PC-3 (cell line): ENCODE measurements at regions not wholly inside any gene's neighbourhood (a gene's known extent, or its start where the extent isn't known, plus 50 kb on each side); places are given as distances from the start of the nearest gene placed in this dataset.

Experiments
- ATAC-seq: fragments of 200-7000 bp; cut with Tn5 transposase; 2 replicates; pipeline ENCODE4 v1.9.1; 2020; ENCODE audit warnings: mild to moderate bottlenecking, moderate library complexity
- BruUV-seq: library from RNA; stranded (reverse); fragments of 400-500 nt; replicated peaks from 2 replicates; lab custom pipeline; 2021; lab: Mats Ljungman, UMichigan
- CTCF ChIA-PET: fragments of 300-600 bp; sonication (Branson Sonifier 250); formaldehyde crosslinking; loops from one replicate; lab custom pipeline; 2022; ENCODE audit warnings: antibody characterized with exemption; lab: Charles Lee
- POLR2A ChIA-PET: fragments of 300-600 bp; sonication (Branson Sonifier 250); formaldehyde crosslinking; loops from one replicate; lab custom pipeline; 2022; ENCODE audit warnings: antibody characterized with exemption; ENCODE audit not compliant: unreplicated experiment; lab: Charles Lee
- DNase-seq: peaks from one replicate; pipeline ENCODE4 v3.0.0-alpha.2; 2015
- H2AFZ ChIP-seq: fragments of 300-600 bp; sonication (generic); 2 replicates; pipeline ENCODE4 v1.6.0; 2016; ENCODE audit warnings: antibody characterized with exemption, low read length
- H3F3A ChIP-seq: fragments of 300-600 bp; sonication (generic); one replicate; pipeline ENCODE4 v1.6.0; 2017; ENCODE audit warnings: antibody characterized with exemption, low read length, control low read depth, mild to moderate bottlenecking; ENCODE audit not compliant: unreplicated experiment
- H3K27ac ChIP-seq: fragments of 300-600 bp; sonication (generic); 2 replicates; pipeline ENCODE4 v1.5.1; 2016; ENCODE audit warnings: mild to moderate bottlenecking, low read length
- H3K27me3 ChIP-seq: fragments of 300-600 bp; sonication (generic); 2 replicates; pipeline ENCODE4 v1.6.1; 2016; ENCODE audit warnings: low read length, mixed read lengths
- H3K36me3 ChIP-seq: fragments of 300-600 bp; sonication (generic); 2 replicates; pipeline ENCODE4 v1.6.1; 2016; ENCODE audit warnings: low read depth, mixed run types, low read length, mixed read lengths
- H3K4me1 ChIP-seq: fragments of 300-600 bp; sonication (generic); 2 replicates; pipeline ENCODE4 v1.5.1; 2016; ENCODE audit warnings: low read length; ENCODE audit not compliant: insufficient read depth
- H3K4me2 ChIP-seq: fragments of 300-600 bp; sonication (generic); 2 replicates; pipeline ENCODE4 v1.6.0; 2016; ENCODE audit warnings: low read length
- H3K4me3 ChIP-seq: fragments of 300-600 bp; sonication (generic); 2 replicates; pipeline ENCODE4 v1.5.1; 2016; ENCODE audit warnings: mild to moderate bottlenecking, low read length, mixed read lengths
- H3K79me2 ChIP-seq: fragments of 300-600 bp; sonication (generic); 2 replicates; pipeline ENCODE4 v1.6.1; 2017; ENCODE audit warnings: low read length, mixed read lengths
- H3K9ac ChIP-seq: fragments of 300-600 bp; sonication (generic); 2 replicates; pipeline ENCODE4 v1.6.0; 2016; ENCODE audit warnings: mild to moderate bottlenecking, low read length
- H3K9me2 ChIP-seq: fragments of 300-600 bp; sonication (generic); replicated peaks from 2 replicates; pipeline ENCODE4 v1.6.1; 2016; ENCODE audit warnings: mixed run types, low read length, mixed read lengths
- H3K9me3 ChIP-seq: fragments of 300-600 bp; sonication (generic); 2 replicates; pipeline ENCODE4 v1.6.1; 2016; ENCODE audit warnings: low read length, mixed read lengths
- H4K20me1 ChIP-seq: fragments of 300-600 bp; sonication (generic); 2 replicates; pipeline ENCODE4 v1.6.1; 2016; ENCODE audit warnings: low read length, mixed read lengths
- CTCF ChIP-seq: fragments of 300-600 bp; sonication (generic); conservative IDR thresholded peaks from 2 replicates; pipeline ENCODE4 v1.5.1; 2017; ENCODE audit warnings: antibody characterized with exemption, low read depth, mild to moderate bottlenecking, low read length
- EZH2 ChIP-seq: fragments of 300-600 bp; sonication (generic); IDR thresholded peaks from one replicate; pipeline ENCODE4 v1.6.1; 2017; ENCODE audit warnings: antibody characterized with exemption, mild to moderate bottlenecking, low read length; ENCODE audit not compliant: unreplicated experiment
- EZH2phosphoT487 ChIP-seq: fragments of 300-600 bp; sonication (generic); IDR thresholded peaks from 2 replicates; pipeline ENCODE4 v1.6.1; 2018; ENCODE audit warnings: mild to moderate bottlenecking, antibody characterized with exemption, low read length, borderline replicate concordance
- intact Hi-C: fragments of 100-400 bp; cut with micrococcal nuclease; formaldehyde crosslinking; loops from 2 replicates; pipeline ENCODE4 v1.9.0; 2023

GRCh38 chrX:40184968-40185367, 87.2 kb upstream of the BCOR start:
- intact Hi-C loops: no loop called here
- H3F3A ChIP-seq: no peaks in the 10 kb centered on the region
- ChIA-PET CTCF (no interaction called here), POLR2A (no interaction called here)
- no peaks in the 10 kb centered on the region for H3K79me2 ChIP-seq
- no peak overlapping the region for H2AFZ ChIP-seq
- H3K9me3 ChIP-seq: no peaks in the 10 kb centered on the region
- no peaks in the 10 kb centered on the region for H3K36me3 ChIP-seq
- H3K27ac ChIP-seq: no peak overlapping the region
- TF ChIP-seq EZH2 (no peak), CTCF (no peak), EZH2phosphoT487 (no peak)
- H3K4me2 ChIP-seq: no peak overlapping the region
- H3K9me2 ChIP-seq: no peaks in the 10 kb centered on the region
- DNase-seq: no peak
- no peaks in the 10 kb centered on the region for H4K20me1 ChIP-seq
- no peaks in the 10 kb centered on the region; the same call in 1 of the 2 replicates for H3K27me3 ChIP-seq
- no peak overlapping the region for H3K4me3 ChIP-seq
- no peaks in the 10 kb centered on the region for H3K4me1 ChIP-seq
- no peak for ATAC-seq
- no TSS peak for BruUV-seq
- H3K9ac ChIP-seq: no peak overlapping the region

- intact Hi-C loops: no loop called here
- Histone ChIP-seq H3K27me3 (no peaks in the 10 kb centered on the region), H3K9me2 (no peaks in the 10 kb centered on the region), H3K9ac (no peak overlapping the region), H2AFZ (no peak overlapping the region), H3K36me3 (no peaks in the 10 kb centered on the region), H3K9me3 (no peaks in the 10 kb centered on the region), H3K79me2 (no peaks in the 10 kb centered on the region), H3K4me2 (no peak overlapping the region), H3K4me1 (no peaks in the 10 kb centered on the region), H3K4me3 (no peak overlapping the region), H3F3A (no peaks in the 10 kb centered on the region), H3K27ac (no peak overlapping the region), H4K20me1 (no peaks in the 10 kb centered on the region)
- ChIA-PET CTCF (no interaction called here), POLR2A (interaction anchor here (0.7 kb wide), 1 partner anchor 440 kb away, joined by 4 read pairs; the partner anchor contains the start of gene MPC1L)
- DNase-seq: no peak
- no TSS peak for BruUV-seq
- no peak for ATAC-seq
- no peak for TF ChIP-seq EZH2
- no peak for TF ChIP-seq EZH2phosphoT487
- TF ChIP-seq CTCF: no peak
These were observed 84.9 kb upstream of the BCOR start for GRCh38 chrX:40182615-40183014.

- intact Hi-C loops: no loop called here
These were observed 84.3 kb upstream of the BCOR start for GRCh38 chrX:40182095-40182494.

More at GRCh38 chrX:40182095-40182494, 84.3 kb upstream of the BCOR start:
- H3K27ac ChIP-seq: no peak overlapping the region
- no peaks in the 10 kb centered on the region for H3K9me3 ChIP-seq
- no peaks in the 10 kb centered on the region for H3K79me2 ChIP-seq
- H3F3A ChIP-seq: no peaks in the 10 kb centered on the region
- no peaks in the 10 kb centered on the region for H3K27me3 ChIP-seq
- H3K4me1 ChIP-seq: peaks cover 4% of the 10 kb centered on the region; the same call in 1 of the 2 replicates
- H3K36me3 ChIP-seq: no peaks in the 10 kb centered on the region
- DNase-seq: no peak
- ChIA-PET CTCF (no interaction called here), POLR2A (no interaction called here)
- BruUV-seq: no TSS peak
- H3K4me2 ChIP-seq: no peak overlapping the region
- no peaks in the 10 kb centered on the region for H4K20me1 ChIP-seq
- ATAC-seq: no peak
- no peaks in the 10 kb centered on the region for H3K9me2 ChIP-seq
- no peak for TF ChIP-seq EZH2
- TF ChIP-seq EZH2phosphoT487: no peak
- no peak for TF ChIP-seq CTCF
- no peak overlapping the region for H2AFZ ChIP-seq
- no peak overlapping the region for H3K4me3 ChIP-seq
- no peak overlapping the region for H3K9ac ChIP-seq
